ENCODE measurements at regions not wholly inside any gene's neighbourhood (a gene's known extent, or its start where the extent isn't known, plus 50 kb on each side); places are given as distances from the start of the nearest gene placed in this dataset.

DNA sequence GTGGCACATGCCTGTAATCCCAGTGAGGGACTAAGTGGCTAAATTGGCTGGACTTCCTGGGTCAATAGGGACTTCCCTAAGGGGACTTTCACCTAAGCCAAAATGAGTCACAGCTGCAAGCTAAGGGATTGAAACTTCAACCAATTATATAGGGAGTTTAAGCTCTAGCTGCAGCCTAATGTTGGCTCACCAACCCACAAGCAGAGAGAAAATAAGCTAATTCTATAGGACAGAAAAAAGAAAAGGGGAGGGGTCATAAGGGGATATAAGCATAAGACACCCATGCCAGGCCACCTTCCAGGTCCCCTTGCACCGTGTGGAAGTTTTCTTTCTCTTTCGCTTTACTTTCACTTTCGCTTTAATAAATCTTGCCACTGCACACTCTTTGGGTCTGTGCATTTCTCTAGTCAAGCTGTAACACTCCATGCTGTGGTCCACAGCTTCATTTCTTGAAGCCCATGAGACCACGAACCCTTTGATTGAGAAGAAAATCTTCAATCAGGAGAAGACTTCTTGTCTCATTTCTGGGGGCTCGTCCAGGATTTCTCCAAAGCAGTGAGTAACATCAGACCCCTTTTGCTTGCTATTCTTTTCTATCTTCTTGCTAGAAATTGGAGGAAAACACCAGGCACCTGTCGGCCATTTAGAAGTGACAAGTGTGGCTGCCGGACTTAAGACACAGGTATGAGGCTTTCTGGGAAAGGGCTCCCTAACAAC lies 192.3 kb downstream of the IGSF11 start:
- H4K20me1 ChIP-seq (ENCODE audit: insufficient read depth, low read length), result no peaks in the 10 kb centered on the region
- ATAC-seq (ENCODE audit: insufficient read depth, low read depth) (peak; percentile 53; the same call in 1 of the 3 replicates), DNase-seq (peak; percentile 34)
- no peaks in the 10 kb centered on the region for H3K27me3 ChIP-seq (ENCODE audit: insufficient read depth, low read length, poor library complexity)
- peaks cover 41% of the 10 kb centered on the region for H3K9me3 ChIP-seq (ENCODE audit: insufficient read depth, low read length, severe bottlenecking)
- no peak overlapping the region for H3K9ac ChIP-seq (ENCODE audit: low read depth, low read length)
- no peaks in the 10 kb centered on the region for H3K79me2 ChIP-seq (ENCODE audit: insufficient read depth, low read length)
- TF ChIP-seq, protein P1, sequence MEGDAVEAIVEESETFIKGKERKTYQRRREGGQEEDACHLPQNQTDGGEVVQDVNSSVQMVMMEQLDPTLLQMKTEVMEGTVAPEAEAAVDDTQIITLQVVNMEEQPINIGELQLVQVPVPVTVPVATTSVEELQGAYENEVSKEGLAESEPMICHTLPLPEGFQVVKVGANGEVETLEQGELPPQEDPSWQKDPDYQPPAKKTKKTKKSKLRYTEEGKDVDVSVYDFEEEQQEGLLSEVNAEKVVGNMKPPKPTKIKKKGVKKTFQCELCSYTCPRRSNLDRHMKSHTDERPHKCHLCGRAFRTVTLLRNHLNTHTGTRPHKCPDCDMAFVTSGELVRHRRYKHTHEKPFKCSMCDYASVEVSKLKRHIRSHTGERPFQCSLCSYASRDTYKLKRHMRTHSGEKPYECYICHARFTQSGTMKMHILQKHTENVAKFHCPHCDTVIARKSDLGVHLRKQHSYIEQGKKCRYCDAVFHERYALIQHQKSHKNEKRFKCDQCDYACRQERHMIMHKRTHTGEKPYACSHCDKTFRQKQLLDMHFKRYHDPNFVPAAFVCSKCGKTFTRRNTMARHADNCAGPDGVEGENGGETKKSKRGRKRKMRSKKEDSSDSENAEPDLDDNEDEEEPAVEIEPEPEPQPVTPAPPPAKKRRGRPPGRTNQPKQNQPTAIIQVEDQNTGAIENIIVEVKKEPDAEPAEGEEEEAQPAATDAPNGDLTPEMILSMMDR (IDR thresholded peaks at IDR 0.05; ENCODE audit: borderline replicate concordance, extremely low read depth, low read length, poor library complexity, severe bottlenecking), result no peak
- no peak for TF ChIP-seq EZH2 (IDR thresholded peaks at IDR 0.05; ENCODE audit: borderline replicate concordance, low read depth, low read length, severe bottlenecking)
- H3K4me3 ChIP-seq (ENCODE audit: low read depth in 1 of 2, low read length in 2 of 2), result 0 out of 4 replicates have a peak overlapping the region, but pooled peaks of 1 of the 2 experiments have one; percentile 27
- H3K27ac ChIP-seq (ENCODE audit: low read length), result no peak overlapping the region
- no peaks in the 10 kb centered on the region for H3K4me1 ChIP-seq (ENCODE audit: insufficient read depth, low read length)
- no peak overlapping the region for H3K4me2 ChIP-seq (ENCODE audit: insufficient read depth, low read length)
- H2AFZ ChIP-seq (ENCODE audit: low read depth, low read length), result peak overlapping the region; percentile 28; the same call in 1 of the 2 replicates
- no peaks in the 10 kb centered on the region for H3K36me3 ChIP-seq (ENCODE audit: insufficient read depth, low read length)

- no peaks in the 10 kb centered on the region for H4K20me1 ChIP-seq (ENCODE audit: insufficient read depth, low read length)
- no peak overlapping the region for H2AFZ ChIP-seq (ENCODE audit: low read depth, low read length)
- ATAC-seq (ENCODE audit: insufficient read depth, low read depth) (no peak), DNase-seq (no peak)
- no peak overlapping the region for H3K4me2 ChIP-seq (ENCODE audit: insufficient read depth, low read length)
- TF ChIP-seq, protein P1 (IDR thresholded peaks at IDR 0.05; ENCODE audit: borderline replicate concordance, extremely low read depth, low read length, poor library complexity, severe bottlenecking), result no peak
- no peak for TF ChIP-seq EZH2 (IDR thresholded peaks at IDR 0.05; ENCODE audit: borderline replicate concordance, low read depth, low read length, severe bottlenecking)
- H3K27me3 ChIP-seq (ENCODE audit: insufficient read depth, low read length, poor library complexity), result no peaks in the 10 kb centered on the region
- no peak overlapping the region for H3K4me3 ChIP-seq (ENCODE audit: low read depth in 1 of 2, low read length in 2 of 2)
- H3K4me1 ChIP-seq (ENCODE audit: insufficient read depth, low read length), result no peaks in the 10 kb centered on the region
- H3K9me3 ChIP-seq (ENCODE audit: insufficient read depth, low read length, severe bottlenecking), result peaks cover 23% of the 10 kb centered on the region
- H3K36me3 ChIP-seq (ENCODE audit: insufficient read depth, low read length), result no peaks in the 10 kb centered on the region
- H3K79me2 ChIP-seq (ENCODE audit: insufficient read depth, low read length), result no peaks in the 10 kb centered on the region
- no peak overlapping the region for H3K9ac ChIP-seq (ENCODE audit: low read depth, low read length)
- no peak overlapping the region for H3K27ac ChIP-seq (ENCODE audit: low read length)
These were observed 188.5 kb downstream of the IGSF11 start for GRCh38 chr3:118846176-118846575.
